ENCODE measurements at regions not wholly inside any gene's neighbourhood (a gene's known extent, or its start where the extent isn't known, plus 50 kb on each side); places are given as distances from the start of the nearest gene placed in this dataset.

DNA sequence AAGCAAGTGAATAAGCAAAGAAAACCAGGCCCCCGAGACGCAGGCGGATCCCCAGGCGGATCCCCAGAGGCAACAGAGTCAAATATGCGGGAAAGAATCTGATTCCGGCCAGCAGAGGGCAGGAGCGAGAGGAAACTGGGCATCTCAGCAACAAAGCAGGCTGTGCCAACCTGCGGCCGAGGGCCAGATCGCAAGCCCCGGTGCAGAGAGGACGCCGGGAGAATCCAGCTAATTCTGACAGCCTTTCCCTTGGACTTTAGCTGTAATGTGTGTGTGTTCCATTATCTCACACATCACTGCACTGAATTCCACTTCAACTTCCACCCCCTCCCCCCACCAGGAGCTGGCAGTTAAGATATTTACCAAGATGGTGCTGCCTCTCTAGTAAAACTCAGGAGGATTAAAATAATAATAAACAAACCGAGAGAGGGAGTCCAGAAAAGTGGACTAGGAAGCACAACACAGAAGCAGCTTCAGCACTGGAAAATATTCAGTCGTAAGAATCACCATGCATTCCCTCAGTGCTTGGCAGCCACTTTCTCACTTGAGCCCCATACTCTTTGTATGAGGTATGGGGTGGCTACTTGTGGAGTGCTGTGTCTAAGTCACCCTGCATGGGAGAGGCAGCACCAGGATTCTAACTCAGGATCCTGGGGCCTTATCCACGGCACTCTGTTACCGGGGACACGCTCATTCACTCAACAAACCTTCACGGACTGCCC, 66.2 kb upstream of the SNX9 start:
- Histone ChIP-seq H3K4me1 (ENCODE audit: control insufficient read depth, insufficient read depth, low read length) (peaks cover 17% of the 10 kb centered on the region), H3K36me3 (ENCODE audit: control insufficient read depth, insufficient read depth, low read length) (no peaks in the 10 kb centered on the region), H3K9me3 (ENCODE audit: control insufficient read depth, low read depth, low read length) (peaks cover 4% of the 10 kb centered on the region), H3K27me3 (ENCODE audit: control insufficient read depth, insufficient read depth, low read length) (no peaks in the 10 kb centered on the region), H3K27ac (ENCODE audit: low read length) (peak overlapping the region; percentile 30), H3K4me3 (ENCODE audit: low read length) (no peak overlapping the region)
- no CpG with 5 or more reads among the region's 19 CpGs for WGBS (ENCODE audit: insufficient coverage, low lambda C conversion rate)
- peak; percentile 83 to 86 for DNase-seq

- Histone ChIP-seq H3K27me3 (ENCODE audit: control insufficient read depth, insufficient read depth, low read length) (no peaks in the 10 kb centered on the region), H3K9me3 (ENCODE audit: control insufficient read depth, low read depth, low read length) (peaks cover 4% of the 10 kb centered on the region), H3K4me1 (ENCODE audit: control insufficient read depth, insufficient read depth, low read length) (peaks cover 25% of the 10 kb centered on the region), H3K4me3 (ENCODE audit: low read length) (no peak overlapping the region), H3K36me3 (ENCODE audit: control insufficient read depth, insufficient read depth, low read length) (no peaks in the 10 kb centered on the region), H3K27ac (ENCODE audit: low read length) (no peak overlapping the region)
- WGBS (ENCODE audit: insufficient coverage, low lambda C conversion rate) = 94% methylated on average over 2 of the region's 7 CpGs
- DNase-seq = no peak
These were observed 65.3 kb upstream of the SNX9 start for GRCh38 chr6:157757430-157758403.

- H3K27me3 ChIP-seq (ENCODE audit: control insufficient read depth, insufficient read depth, low read length) = no peaks in the 10 kb centered on the region
- WGBS (ENCODE audit: insufficient coverage, low lambda C conversion rate) = no CpG with 5 or more reads among the region's 7 CpGs
- no peak overlapping the region for H3K27ac ChIP-seq (ENCODE audit: low read length)
- no peak overlapping the region for H3K4me3 ChIP-seq (ENCODE audit: low read length)
- H3K9me3 ChIP-seq (ENCODE audit: control insufficient read depth, low read depth, low read length) = peaks cover under 1% of the 10 kb centered on the region
- DNase-seq = no peak
- H3K36me3 ChIP-seq (ENCODE audit: control insufficient read depth, insufficient read depth, low read length) = no peaks in the 10 kb centered on the region
- peaks cover 33% of the 10 kb centered on the region for H3K4me1 ChIP-seq (ENCODE audit: control insufficient read depth, insufficient read depth, low read length)
These were observed 64.5 kb upstream of the SNX9 start for GRCh38 chr6:157758516-157759023.

- no peaks in the 10 kb centered on the region for H3K9me3 ChIP-seq (ENCODE audit: control insufficient read depth, low read depth, low read length)
- H3K4me1 ChIP-seq (ENCODE audit: control insufficient read depth, insufficient read depth, low read length) = peaks cover 38% of the 10 kb centered on the region
- no peaks in the 10 kb centered on the region for H3K27me3 ChIP-seq (ENCODE audit: control insufficient read depth, insufficient read depth, low read length)
- no peak overlapping the region for H3K4me3 ChIP-seq (ENCODE audit: low read length)
- WGBS (ENCODE audit: insufficient coverage, low lambda C conversion rate) = no CpG with 5 or more reads among the region's 4 CpGs
- H3K36me3 ChIP-seq (ENCODE audit: control insufficient read depth, insufficient read depth, low read length) = no peaks in the 10 kb centered on the region
- DNase-seq = no peak
- H3K27ac ChIP-seq (ENCODE audit: low read length) = no peak overlapping the region
These were observed 64.0 kb upstream of the SNX9 start for GRCh38 chr6:157759028-157759427.

DNA sequence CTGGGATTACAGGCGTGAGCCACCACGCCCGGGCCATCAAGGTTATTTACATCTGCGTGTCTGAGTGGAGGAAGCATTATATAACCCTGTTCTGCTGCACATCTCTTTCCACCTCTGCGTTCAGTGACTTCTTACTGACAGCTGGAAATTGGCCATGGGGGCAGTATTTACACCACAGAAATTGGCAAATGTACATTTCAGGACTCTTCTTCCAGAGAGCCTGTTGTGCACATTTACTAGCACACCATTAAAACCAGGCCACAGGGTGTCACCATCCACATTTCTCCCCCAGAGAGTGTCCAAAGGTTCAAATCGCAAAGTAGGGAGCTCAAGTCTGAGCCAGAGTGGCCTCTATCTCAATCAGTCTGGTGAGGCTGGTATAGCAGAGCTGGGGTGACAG, 62.9 kb upstream of the SNX9 start:
- no peaks in the 10 kb centered on the region for H3K27me3 ChIP-seq (ENCODE audit: control insufficient read depth, insufficient read depth, low read length)
- WGBS (ENCODE audit: insufficient coverage, low lambda C conversion rate) = no CpG with 5 or more reads among the region's 6 CpGs
- peaks cover 48% of the 10 kb centered on the region for H3K4me1 ChIP-seq (ENCODE audit: control insufficient read depth, insufficient read depth, low read length)
- no peak overlapping the region for H3K27ac ChIP-seq (ENCODE audit: low read length)
- no peaks in the 10 kb centered on the region for H3K9me3 ChIP-seq (ENCODE audit: control insufficient read depth, low read depth, low read length)
- H3K4me3 ChIP-seq (ENCODE audit: low read length) = no peak overlapping the region
- no peaks in the 10 kb centered on the region for H3K36me3 ChIP-seq (ENCODE audit: control insufficient read depth, insufficient read depth, low read length)
- no peak for DNase-seq

DNA sequence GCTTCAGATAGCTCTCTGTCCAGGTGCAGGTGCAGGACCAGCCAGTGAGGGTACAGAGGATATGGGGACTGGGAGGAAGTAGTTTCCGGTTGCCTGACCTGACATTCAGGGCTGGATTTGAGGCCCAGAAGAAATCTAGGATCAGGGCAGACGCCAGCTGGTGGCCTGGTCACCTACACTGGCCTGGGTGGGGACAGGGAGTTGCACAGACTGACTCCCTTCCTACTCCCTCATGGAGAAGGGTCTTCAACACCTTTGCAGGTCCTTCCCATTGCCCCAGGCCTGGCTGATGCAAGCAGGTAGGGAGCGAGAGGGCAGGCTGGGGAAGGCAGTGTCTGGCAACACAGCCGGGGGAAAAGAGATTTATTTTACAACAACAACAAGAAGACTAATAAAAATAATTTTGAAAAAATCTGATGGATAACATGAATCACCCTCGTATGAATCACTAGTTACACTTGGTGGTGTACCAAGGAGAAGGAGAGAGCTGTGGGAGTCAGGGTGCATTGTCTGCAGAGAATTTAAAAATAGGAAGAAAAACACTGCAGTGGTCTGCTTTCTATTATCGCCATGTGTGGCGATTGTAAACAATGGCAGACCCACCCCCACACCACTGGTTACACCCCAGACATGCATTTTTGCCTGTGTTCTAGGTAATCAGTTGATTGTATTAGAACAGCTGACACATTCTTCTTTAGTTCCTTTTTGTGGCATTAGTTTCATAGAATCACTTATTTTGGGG, 62.3 kb upstream of the SNX9 start:
- Histone ChIP-seq H3K27ac (ENCODE audit: low read length) (no peak overlapping the region), H3K9me3 (ENCODE audit: control insufficient read depth, low read depth, low read length) (no peaks in the 10 kb centered on the region), H3K4me3 (ENCODE audit: low read length) (no peak overlapping the region), H3K27me3 (ENCODE audit: control insufficient read depth, insufficient read depth, low read length) (no peaks in the 10 kb centered on the region), H3K4me1 (ENCODE audit: control insufficient read depth, insufficient read depth, low read length) (peaks cover 45% of the 10 kb centered on the region), H3K36me3 (ENCODE audit: control insufficient read depth, insufficient read depth, low read length) (no peaks in the 10 kb centered on the region)
- 83% methylated on average over 1 of the region's 7 CpGs for WGBS (ENCODE audit: insufficient coverage, low lambda C conversion rate)
- no peak for DNase-seq

- Histone ChIP-seq H3K9me3 (ENCODE audit: control insufficient read depth, low read depth, low read length) (no peaks in the 10 kb centered on the region), H3K4me1 (ENCODE audit: control insufficient read depth, insufficient read depth, low read length) (peaks cover 43% of the 10 kb centered on the region), H3K27me3 (ENCODE audit: control insufficient read depth, insufficient read depth, low read length) (no peaks in the 10 kb centered on the region), H3K36me3 (ENCODE audit: control insufficient read depth, insufficient read depth, low read length) (no peaks in the 10 kb centered on the region), H3K4me3 (ENCODE audit: low read length) (no peak overlapping the region), H3K27ac (ENCODE audit: low read length) (no peak overlapping the region)
- no peak for DNase-seq
- 100% methylated on average over 1 of the region's 12 CpGs for WGBS (ENCODE audit: insufficient coverage, low lambda C conversion rate)
These were observed 61.6 kb upstream of the SNX9 start for GRCh38 chr6:157761331-157761921.

DNA sequence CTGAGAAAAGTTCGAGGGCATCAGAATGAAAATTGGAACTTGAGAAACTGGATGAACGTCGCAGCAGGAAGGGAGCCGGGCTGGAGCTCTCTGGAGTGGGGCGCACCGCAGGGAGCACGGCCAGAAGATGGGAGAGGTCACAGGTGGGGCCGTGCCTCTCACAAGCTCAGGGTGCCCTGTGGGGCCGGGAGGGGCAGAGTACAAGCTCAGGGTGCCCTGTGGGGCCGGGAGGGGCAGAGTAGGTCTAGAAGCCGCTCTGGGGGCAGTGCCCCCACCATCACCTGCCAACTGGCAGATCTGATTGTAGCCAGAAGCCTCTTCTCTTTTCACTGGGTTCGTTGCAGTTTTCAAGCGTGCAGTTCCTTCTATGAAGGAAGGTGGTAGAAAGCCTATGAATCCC, 61.1 kb upstream of the SNX9 start:
- Histone ChIP-seq H3K27me3 (ENCODE audit: control insufficient read depth, insufficient read depth, low read length) (no peaks in the 10 kb centered on the region), H3K27ac (ENCODE audit: low read length) (peak overlapping the region; percentile 98), H3K4me3 (ENCODE audit: low read length) (no peak overlapping the region), H3K4me1 (ENCODE audit: control insufficient read depth, insufficient read depth, low read length) (peaks cover 38% of the 10 kb centered on the region), H3K36me3 (ENCODE audit: control insufficient read depth, insufficient read depth, low read length) (no peaks in the 10 kb centered on the region), H3K9me3 (ENCODE audit: control insufficient read depth, low read depth, low read length) (no peaks in the 10 kb centered on the region)
- peak in 1 of 2 donors; percentile 64 for DNase-seq
- WGBS (ENCODE audit: insufficient coverage, low lambda C conversion rate) = 92% methylated on average over 2 of the region's 13 CpGs

DNA sequence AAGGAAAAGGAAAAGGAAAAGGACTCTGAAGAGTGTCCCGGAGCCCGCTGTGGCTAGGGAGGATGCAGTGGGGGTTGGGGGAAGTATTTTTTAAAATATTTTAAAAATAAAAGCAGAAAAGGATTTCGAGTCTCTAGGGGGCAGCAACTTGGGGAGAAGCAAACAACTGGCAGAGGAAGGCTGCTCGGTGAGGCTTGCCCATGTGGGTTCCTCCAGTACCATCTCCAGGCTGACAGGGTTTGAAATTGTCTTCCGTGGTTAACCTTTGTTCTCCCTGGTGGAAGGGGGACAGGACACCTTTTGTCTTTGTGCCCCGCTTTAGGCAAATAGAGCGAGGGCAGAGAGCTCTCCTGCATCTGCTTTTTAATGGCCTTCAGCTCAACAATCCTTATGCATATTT, 60.4 kb upstream of the SNX9 start:
- Histone ChIP-seq H3K4me3 (ENCODE audit: low read length) (no peak overlapping the region), H3K36me3 (ENCODE audit: control insufficient read depth, insufficient read depth, low read length) (no peaks in the 10 kb centered on the region), H3K4me1 (ENCODE audit: control insufficient read depth, insufficient read depth, low read length) (peaks cover 36% of the 10 kb centered on the region), H3K27ac (ENCODE audit: low read length) (peak overlapping the region; percentile 98), H3K9me3 (ENCODE audit: control insufficient read depth, low read depth, low read length) (no peaks in the 10 kb centered on the region), H3K27me3 (ENCODE audit: control insufficient read depth, insufficient read depth, low read length) (no peaks in the 10 kb centered on the region)
- WGBS (ENCODE audit: insufficient coverage, low lambda C conversion rate) = 79% methylated on average over 4 of the region's 7 CpGs
- no peak for DNase-seq
